NCI-H1930 (cell line): ENCODE measurements at regions not wholly inside any gene's neighbourhood (a gene's known extent, or its start where the extent isn't known, plus 50 kb on each side); places are given as distances from the start of the nearest gene placed in this dataset.

ENCODE experiments used
- DNase-seq, 2 experiments: peaks; one replicate each; lab custom pipeline; 2025; lab: John Stamatoyannopoulos, UW

- no peak for DNase-seq
Measured at GRCh38 chr6:1087154-1087843, 224.6 kb upstream of the FOXQ1 start.

- DNase-seq, result no peak
Measured at GRCh38 chr6:1086446-1087153, 225.3 kb upstream of the FOXQ1 start.

DNA sequence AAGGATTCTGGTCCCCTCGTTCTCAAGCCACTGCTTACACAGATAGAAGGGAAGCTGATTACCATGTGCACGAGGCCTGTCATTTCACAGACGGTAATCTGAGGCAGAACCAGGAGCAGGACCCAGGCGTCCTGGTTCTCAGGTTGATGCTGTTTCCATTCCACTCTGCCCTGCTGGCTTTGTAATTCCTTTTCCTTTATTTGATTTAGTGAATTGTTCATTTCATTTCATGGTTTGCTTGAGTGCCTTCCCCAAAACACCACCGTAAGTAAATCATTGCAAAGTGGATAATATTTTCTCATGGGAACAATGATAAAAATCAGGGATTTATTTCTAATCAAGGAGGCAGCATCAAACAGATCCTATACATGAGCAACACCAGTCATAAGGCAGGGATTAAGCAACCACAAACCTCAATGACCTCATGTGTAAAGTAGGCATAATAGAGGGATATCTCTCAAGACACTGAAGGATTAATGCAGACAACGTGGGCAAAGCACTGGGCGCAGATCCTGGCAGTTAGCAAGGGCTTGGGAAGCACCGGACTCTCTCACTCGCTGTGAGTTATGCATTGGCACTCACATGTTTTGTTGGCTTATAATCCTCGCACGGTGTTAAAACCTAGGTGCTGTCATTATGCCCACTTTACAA, 229.5 kb upstream of the FOXQ1 start:
- DNase-seq, result no peak

DNA sequence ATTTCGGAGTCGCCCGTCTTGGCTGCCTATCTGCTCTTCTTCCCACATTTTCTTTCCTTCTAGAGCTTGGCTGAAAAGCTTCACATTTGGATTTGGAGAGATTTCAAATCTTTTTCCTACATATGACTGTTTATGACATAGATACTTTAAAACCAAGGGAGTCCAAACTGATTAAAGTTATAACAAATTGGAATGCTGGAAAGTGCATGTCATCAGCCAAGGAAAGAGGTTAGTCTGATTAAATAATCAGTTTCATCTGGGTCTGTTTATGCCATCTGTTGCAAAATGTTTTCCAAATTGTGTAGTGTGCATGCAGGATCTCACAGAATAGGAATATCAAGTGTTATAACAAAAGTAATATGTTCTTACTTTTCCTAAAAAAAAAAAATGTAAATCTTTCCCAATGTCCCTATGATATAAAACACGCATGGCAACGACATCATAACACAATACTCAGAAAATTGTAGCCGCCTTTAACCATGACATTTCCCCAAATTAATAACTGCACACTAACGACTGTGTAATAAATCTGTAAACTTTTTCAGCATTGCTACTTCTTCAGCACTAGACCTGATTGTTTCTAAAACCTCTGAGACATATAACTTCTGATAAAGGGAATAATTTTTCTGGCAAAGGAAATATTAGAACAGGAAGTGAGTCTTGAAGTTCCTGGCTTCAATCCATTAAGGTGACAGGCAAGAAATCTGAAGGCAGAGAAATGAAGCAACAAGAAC, 230.2 kb upstream of the FOXQ1 start:
- DNase-seq, result no peak

GRCh38 chr6:1080453-1081337, 231.2 kb upstream of the FOXQ1 start:
- no peak for DNase-seq

- no peak for DNase-seq
Measured at GRCh38 chr6:1079525-1079924, 232.4 kb upstream of the FOXQ1 start.

GRCh38 chr6:1077478-1078416, 234.2 kb upstream of the FOXQ1 start:
- no peak for DNase-seq

- DNase-seq, result no peak
Measured at GRCh38 chr6:1076531-1077459, 235.1 kb upstream of the FOXQ1 start.

- DNase-seq, result no peak
Measured at GRCh38 chr6:1075880-1076279, 236.0 kb upstream of the FOXQ1 start.

DNA sequence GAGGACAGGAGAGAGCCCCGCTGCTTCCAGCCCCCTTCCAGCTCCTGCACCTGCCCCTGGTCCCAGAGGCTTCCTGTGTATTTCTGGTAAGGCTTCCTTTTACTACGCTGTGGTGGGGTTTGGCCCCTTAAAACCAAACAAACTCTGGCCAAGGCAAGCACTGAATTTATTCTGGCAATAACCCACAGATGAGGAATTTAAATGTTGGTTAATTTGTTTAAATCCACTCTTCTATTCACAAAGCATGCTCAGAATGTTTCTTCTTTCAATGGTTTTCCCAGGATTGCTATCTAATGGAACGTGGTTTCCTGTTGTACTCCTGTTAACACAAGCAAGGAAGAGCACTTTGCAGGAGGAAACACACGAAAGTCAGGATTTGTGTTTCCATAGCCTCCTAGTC, 236.5 kb upstream of the FOXQ1 start:
- no peak for DNase-seq

DNA sequence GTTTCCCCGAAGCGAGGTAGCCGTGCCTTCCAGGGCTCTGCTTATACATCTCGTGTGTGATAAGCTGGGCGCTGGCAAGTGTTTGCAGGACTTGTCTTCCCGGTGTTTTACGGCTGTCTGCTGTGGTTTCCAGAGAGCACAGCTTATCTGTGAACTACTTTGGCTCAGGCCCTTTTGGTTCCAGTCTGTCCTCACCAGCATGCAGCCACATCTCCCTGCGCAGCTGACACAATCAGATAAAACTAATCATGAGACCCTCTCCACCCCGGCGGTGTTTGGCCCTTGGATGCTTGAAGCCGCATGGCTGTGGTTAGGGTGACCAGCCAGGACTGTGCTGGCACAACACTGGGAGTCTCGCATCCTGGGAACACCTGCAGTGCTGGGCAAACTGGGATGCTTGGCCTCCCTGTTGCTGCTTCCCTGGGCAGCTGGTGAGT, 241.8 kb upstream of the FOXQ1 start:
- DNase-seq, result no peak

GRCh38 chr6:1068905-1069304, 243.0 kb upstream of the FOXQ1 start:
- DNase-seq, result no peak

GRCh38 chr6:1068068-1068467, 243.8 kb upstream of the FOXQ1 start:
- DNase-seq, result no peak

- DNase-seq, result no peak
Measured at GRCh38 chr6:1067346-1067745, 244.6 kb upstream of the FOXQ1 start.

DNA sequence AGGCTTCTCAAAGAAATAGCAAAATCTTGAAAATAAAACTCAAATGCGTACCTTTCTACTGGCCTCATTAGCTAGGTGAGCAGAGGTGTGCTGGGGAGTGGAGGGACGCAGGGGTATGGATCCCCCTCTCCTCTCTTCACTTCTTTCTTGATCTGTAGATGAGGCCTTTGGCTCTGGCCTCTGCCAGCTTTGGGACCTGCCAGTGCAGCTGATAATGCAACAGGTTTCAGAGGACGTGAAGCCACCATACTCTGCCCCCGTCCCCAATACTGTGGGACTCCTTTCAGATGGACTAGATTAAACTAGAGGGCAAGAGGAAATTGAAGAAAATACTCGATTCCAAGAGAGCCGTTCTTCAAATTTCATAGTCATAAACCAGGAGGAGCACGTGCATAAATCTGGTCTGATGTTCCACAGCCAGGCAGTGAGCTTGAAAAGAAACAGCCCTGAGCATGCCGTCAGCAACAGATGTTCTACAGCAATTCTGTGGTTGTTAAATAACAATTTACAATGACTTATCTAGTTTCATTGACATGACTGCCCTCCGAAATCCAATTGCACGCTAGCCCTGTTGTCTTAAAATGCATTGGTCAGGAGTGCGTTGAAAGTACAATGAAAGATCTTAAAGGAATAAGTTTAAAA, 245.3 kb upstream of the FOXQ1 start:
- DNase-seq, result no peak

GRCh38 chr6:1065986-1066385, 245.9 kb upstream of the FOXQ1 start:
- no peak for DNase-seq

GRCh38 chr6:1063671-1064355, 248.1 kb upstream of the FOXQ1 start:
- DNase-seq, result no peak
